SK-N-DZ (cell line): ENCODE measurements at regions not wholly inside any gene's neighbourhood (a gene's known extent, or its start where the extent isn't known, plus 50 kb on each side); places are given as distances from the start of the nearest gene placed in this dataset.
A peak's percentile ranks its signal among the peaks of the same experiment; 100 is the strongest.
"Not testable (repeated sequence)": the region's sequence is repeated elsewhere in the genome, so short reads cannot be mapped to it uniquely, and the experiment has no call there.

Experiments used
- DNase-seq: peaks from one replicate; pipeline ENCODE4 v3.0.0-alpha.2; 2015; ENCODE audit warnings: low spot score

DNA sequence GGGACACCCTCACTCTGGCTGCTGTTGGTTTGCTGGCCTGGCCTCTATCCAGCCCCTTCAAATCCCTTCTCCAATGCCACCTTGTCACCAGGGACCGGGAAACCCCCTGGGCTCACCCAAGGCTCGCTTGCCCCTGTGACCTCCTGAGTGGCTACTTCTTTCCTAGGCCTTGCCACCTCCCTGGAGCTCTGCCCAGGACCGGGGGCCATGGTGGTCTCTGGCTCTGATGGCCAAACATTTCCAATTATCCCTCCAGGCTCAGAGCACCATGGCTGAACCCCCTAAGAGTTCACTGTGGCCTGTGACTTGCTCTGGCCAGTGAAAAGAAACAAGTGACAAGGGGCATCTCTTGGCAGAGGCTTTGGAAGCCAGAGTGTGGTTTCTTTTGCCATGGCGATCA is 237.6 kb downstream of the TFCP2L1 start:
- DNase-seq = no peak

DNA sequence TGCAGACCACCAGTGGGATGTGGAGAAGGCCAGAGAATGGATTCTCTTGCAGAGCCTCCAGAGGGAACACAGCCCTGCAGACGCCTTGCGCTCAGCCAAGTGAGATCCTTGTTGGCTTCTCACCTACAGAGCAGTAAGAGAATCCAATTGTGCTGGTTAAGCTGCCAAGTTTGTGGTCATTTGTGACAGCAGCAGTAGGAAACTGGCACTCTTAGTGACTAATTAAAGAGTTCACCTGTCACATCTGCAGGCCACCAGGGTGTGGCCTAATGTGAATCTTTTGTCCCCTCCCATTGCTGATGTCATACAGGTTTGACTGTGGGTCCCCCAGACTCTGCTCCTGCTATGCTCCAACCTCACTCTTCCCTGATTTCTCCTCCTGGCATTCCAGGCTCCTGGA is 235.9 kb downstream of the TFCP2L1 start:
- DNase-seq = no peak

DNA sequence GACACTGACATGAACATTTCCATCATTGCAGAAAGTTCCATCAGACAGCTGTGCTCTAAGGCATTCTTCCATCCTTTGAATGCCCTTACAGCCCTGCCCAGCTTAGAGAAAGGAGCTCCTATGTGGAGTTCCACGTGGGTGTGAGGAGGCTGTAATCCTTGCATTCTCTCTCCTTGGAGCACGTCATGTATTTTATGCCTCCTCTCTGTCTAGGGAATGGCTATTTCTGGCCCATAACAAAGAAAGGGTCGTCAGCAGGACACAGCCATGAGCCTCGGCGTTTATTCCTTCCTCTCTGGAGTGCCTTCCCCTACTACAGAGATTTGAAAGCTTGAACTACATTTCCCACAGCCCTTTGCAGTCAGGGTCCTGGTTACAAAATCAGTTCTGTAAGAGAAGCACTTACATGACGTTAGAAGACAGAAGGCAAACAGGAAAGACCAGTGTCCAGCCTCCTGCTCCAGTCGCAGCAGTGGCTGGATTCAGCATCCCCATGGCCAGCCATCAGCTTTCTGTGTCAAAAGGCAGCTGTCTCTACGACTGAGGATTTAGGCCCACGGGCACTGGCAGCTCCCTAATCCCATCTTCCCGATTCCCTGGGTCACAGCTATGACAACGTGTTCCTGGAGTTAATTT is 234.9 kb downstream of the TFCP2L1 start:
- no peak for DNase-seq

GRCh38 chr2:121051311-121051710 is 233.7 kb downstream of the TFCP2L1 start:
- DNase-seq = no peak

DNA sequence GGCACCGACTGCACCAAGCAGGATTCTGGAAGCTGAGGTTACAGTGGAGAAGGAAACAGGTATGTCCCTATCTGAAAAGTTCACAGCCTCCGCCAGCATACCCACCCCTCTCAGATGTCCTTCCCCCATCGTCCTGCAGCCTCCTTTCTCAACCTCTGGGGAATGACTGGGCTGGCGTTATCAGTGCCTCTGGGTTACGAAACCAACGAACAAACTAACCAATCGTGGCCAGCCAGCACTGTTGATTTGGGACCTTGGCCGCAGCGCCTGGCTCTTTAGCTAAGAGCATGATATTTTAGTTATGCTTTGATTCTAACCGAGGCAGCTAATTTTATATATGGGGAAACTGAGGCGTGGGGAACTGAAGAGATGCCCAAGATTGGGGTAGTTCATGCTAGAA is 233.0 kb downstream of the TFCP2L1 start:
- DNase-seq = no peak

GRCh38 chr2:121052521-121052920 is 232.5 kb downstream of the TFCP2L1 start:
- DNase-seq = no peak

DNA sequence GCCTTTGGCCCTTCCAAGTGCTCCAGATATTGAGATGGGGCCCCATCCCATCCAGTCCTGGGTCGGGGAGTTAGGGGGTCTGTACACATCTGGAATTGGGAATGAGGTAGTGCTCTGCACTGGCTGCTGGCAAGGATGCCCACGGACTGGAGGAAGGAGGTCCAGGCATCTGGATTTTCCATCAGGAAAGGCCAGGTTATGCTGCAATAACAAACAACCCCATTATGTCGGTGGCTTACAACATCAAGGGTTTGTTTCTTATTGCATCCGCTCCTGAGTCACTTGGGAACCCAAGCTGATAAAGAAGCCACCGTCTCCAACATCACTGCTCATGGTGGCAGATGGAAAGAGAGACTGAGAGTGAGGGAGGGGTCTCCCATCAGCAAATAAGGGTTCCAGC is 229.9 kb downstream of the TFCP2L1 start:
- no peak for DNase-seq

GRCh38 chr2:121055501-121055900 is 229.5 kb downstream of the TFCP2L1 start:
- no peak for DNase-seq

DNA sequence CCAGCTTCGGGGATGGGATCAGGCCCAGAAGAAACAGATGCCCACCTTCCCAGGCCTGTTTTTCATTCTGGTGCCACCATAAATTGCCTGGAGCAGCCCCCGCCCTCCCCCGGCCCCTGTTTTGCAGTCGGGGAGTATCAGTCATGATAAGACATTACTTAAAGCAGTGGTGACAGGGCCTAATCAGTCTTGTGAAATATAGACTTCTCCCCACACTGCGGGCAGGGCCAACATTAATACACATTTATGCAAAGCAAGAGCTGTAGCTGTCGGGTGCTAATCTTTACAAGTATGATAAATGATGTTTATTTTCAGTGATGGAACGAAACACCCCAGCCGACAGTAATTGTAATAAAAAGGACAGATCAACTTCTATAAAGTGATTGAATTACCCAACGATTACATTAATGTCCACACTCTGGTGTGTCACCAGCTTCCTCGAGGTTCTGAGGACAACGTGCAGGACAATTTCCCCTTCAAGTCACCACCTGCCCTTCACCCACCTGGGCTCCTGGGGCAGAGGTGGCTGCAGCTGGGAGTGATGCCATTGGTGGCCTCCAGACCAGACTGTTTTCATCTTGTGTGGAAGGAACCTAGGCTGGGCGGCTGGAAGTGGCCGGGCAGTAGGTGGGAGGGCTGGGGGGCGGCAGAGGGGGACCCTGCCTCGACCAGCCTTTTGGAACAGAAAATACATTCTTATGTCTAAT is 226.0 kb downstream of the TFCP2L1 start:
- DNase-seq = no peak

GRCh38 chr2:121059651-121060649 is 225.1 kb downstream of the TFCP2L1 start:
- DNase-seq = no peak

DNA sequence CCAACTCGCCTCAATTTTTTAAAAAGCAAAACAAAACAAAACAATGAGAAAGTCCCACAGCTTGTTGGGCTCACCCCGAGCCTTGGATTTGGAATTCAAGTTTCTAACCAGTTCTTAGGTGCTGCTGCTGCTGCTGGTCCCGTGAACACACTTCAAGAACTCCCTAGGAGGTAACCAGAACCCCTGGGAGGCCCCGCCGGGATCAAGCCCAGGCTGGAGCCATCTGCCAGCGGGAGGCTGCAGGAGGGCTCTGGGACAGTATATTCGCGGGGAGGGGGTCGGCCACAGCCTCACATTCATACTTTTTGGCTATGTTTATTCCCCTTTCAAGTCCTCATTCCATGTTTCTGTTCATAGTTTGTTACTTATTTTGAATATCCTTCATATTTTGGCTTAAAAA is 223.4 kb downstream of the TFCP2L1 start:
- DNase-seq = no peak

- DNase-seq = no peak
Observed at GRCh38 chr2:121063471-121063870, 221.5 kb downstream of the TFCP2L1 start.

DNA sequence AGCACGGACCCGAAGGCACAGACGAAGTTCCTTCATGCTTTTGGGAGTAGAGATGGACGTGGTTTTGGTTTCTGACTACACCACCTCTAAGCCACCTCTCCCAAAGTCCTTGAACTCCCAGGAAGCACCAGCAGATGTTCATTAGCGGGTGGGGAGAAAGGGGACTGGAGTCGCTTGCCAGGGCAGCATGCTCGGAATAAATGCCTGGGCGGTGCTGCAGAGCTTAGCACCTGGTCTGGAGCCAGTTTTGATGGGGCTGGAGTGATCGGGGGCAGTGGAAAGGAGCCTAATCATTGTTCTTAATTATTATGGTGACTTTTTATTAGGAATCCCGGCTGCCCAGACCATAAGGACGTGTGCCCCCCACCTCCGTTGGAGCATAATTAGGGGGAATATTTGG is 220.8 kb downstream of the TFCP2L1 start:
- no peak for DNase-seq

DNA sequence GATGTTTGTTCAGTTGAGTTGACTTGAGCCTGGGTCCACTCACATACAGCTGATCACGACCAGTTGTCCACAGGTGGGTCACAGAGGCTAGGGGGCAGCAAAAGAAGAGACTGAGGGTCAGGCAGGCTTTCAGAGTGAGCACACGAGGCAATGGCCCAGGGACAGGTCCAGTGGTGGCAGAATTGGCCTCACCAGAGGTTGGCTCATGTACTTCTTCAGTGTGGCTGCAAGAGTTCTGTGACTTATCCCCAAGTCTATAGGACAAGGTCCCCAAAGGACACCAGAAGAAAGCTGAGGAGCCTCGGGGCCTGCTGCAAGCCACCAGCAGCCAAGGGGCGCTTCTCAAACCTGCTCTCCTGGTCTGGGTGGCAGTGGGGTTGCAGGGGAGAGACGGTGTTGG is 219.8 kb downstream of the TFCP2L1 start:
- no peak for DNase-seq

- no peak for DNase-seq
Observed at GRCh38 chr2:121066526-121066925, 218.5 kb downstream of the TFCP2L1 start.

GRCh38 chr2:121068851-121069250 is 216.2 kb downstream of the TFCP2L1 start:
- DNase-seq = no peak

GRCh38 chr2:121069434-121069969 is 215.5 kb downstream of the TFCP2L1 start:
- DNase-seq = no peak

DNA sequence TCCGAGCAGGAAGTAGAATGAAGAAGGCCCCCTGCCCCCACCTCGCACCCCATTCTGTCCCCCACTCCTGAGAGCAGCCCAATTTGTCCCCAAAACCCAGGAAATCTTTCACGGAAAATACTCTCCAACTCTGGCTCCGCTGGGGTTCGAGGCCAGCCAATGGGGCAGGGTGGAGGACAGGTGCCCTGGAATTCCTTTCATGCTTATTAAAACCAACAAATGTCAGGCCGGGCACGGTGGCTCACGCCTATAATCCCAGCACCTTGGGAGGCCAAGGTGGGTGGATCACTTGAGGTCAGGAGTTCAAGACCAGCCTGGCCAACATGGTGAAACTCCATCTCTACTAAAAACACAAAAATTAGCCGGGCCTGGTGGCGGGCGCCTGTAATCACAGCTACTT is 214.9 kb downstream of the TFCP2L1 start:
- not testable (repeated sequence) for DNase-seq

GRCh38 chr2:121071034-121071504 is 213.9 kb downstream of the TFCP2L1 start:
- DNase-seq = peak; percentile 53

DNA sequence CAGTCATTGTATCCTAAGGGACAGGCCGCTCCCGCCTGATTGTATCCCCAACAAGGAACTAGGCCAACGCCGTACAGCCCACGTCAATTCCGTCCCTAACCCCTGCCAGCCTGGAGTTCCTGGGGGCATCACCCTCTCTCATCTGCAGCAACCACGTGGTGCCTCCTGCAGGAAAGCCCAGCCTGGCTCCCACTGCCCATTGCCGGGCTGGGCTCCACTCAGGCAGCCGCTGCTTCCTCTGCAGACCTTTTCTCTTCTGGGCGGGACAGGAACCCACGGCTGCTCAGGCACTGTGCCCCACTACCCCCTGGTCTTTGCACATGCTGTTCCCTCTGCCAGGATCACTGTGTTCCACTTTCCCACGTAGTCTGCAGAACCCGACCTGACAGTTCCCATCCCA is 212.2 kb downstream of the TFCP2L1 start:
- DNase-seq = no peak

GRCh38 chr2:121073320-121074210 is 211.4 kb downstream of the TFCP2L1 start:
- DNase-seq = no peak
